T-cell (primary cell): ENCODE measurements at regions not wholly inside any gene's neighbourhood (a gene's known extent, or its start where the extent isn't known, plus 50 kb on each side); places are given as distances from the start of the nearest gene placed in this dataset.

Source experiments
- ATAC-seq, 4 experiments: fragments of 200-7000 bp in 3 of 4; fragments of 150-1000 bp in 1 of 4; cut with Tn5 transposase; replicated peaks in 1 of 4; 1 replicate in 3 of 4; 2 replicates in 1 of 4; pipeline ENCODE4 v1.10.0; 2021; ENCODE audit warnings: moderate library complexity in 3 of 4, mild to moderate bottlenecking in 2 of 4, moderate number of reproducible peaks in 1 of 4
- CTCF ChIA-PET, 2 donors: fragments of 300-600 bp; sonication (Branson Sonifier 250); formaldehyde crosslinking; loops; one replicate each; lab custom pipeline; 2022; ENCODE audit warnings: antibody characterized with exemption in 2 of 2; lab: Charles Lee
- POLR2A ChIA-PET, 2 donors: fragments of 300-600 bp; sonication (Branson Sonifier 250); formaldehyde crosslinking; loops; one replicate each; lab custom pipeline; 2022; ENCODE audit warnings: antibody characterized with exemption in 2 of 2; lab: Charles Lee
- DNase-seq, 35 experiments: peaks; one replicate each; pipeline versions ENCODE4 v3.0.0 to v3.0.0-alpha.2; 2013 to 2023
- H3K27ac ChIP-seq: one replicate; pipeline ENCODE4 v1.5.1; 2013; ENCODE audit warnings: low read length
- H3K27me3 ChIP-seq, 2 experiments: replicated peaks in 1 of 2; 1 replicate in 1 of 2; 2 replicates in 1 of 2; pipeline versions ENCODE4 v1.6.1 to v1.7.0; 2013; ENCODE audit warnings: low read length in 1 of 2, mixed read lengths in 1 of 2; ENCODE audit not compliant: control insufficient read depth in 2 of 2, insufficient read depth in 2 of 2; ENCODE audit errors: extremely low read depth in 1 of 2
- H3K36me3 ChIP-seq, 2 donors: 1 replicate in 1 of 2; 2 replicates in 1 of 2; pipeline versions ENCODE4 v1.6.1 to v1.7.0; 2013; ENCODE audit warnings: low read length in 1 of 2; ENCODE audit not compliant: control insufficient read depth in 2 of 2, insufficient read depth in 1 of 2; ENCODE audit errors: extremely low read depth in 1 of 2
- H3K4me1 ChIP-seq, 2 experiments: 1 replicate in 1 of 2; 2 replicates in 1 of 2; pipeline versions ENCODE4 v1.6.1 to v1.7.0; 2013; ENCODE audit warnings: low read length in 2 of 2, mixed read lengths in 1 of 2; ENCODE audit not compliant: insufficient read depth in 2 of 2, control insufficient read depth in 1 of 2; ENCODE audit errors: extremely low read depth in 1 of 2
- H3K4me3 ChIP-seq, 2 donors: 1 replicate in 1 of 2; 2 replicates in 1 of 2; pipeline versions ENCODE4 v1.5.1 to v1.7.0; 2013; ENCODE audit warnings: mild to moderate bottlenecking in 2 of 2, low read length in 1 of 2, moderate library complexity in 1 of 2; ENCODE audit not compliant: control insufficient read depth in 1 of 2; ENCODE audit errors: extremely low read depth in 1 of 2
- H3K9me3 ChIP-seq: 2 replicates; pipeline ENCODE4 v1.7.0; 2013
- H3K27ac Mint-ChIP-seq, 2 donors: one replicate each; pipeline ENCODE4 v1.8.0; 2020 to 2021; ENCODE audit warnings: mild to moderate bottlenecking in 2 of 2, mixed read lengths in 2 of 2
- H3K27me3 Mint-ChIP-seq, 2 donors: one replicate each; pipeline ENCODE4 v1.8.0; 2021 to 2022; ENCODE audit warnings: mixed read lengths in 2 of 2
- H3K36me3 Mint-ChIP-seq: one replicate; pipeline ENCODE4 v1.8.0; 2021; ENCODE audit warnings: mixed read lengths
- H3K4me1 Mint-ChIP-seq, 3 donors: one replicate each; pipeline ENCODE4 v1.8.0; 2020 to 2022; ENCODE audit warnings: mixed read lengths in 3 of 3, mild to moderate bottlenecking in 1 of 3
- H3K4me3 Mint-ChIP-seq, 3 donors: one replicate each; pipeline ENCODE4 v1.8.0; 2020 to 2022; ENCODE audit warnings: mild to moderate bottlenecking in 3 of 3, mixed read lengths in 3 of 3, moderate library complexity in 3 of 3
- H3K9me3 Mint-ChIP-seq, 3 donors: one replicate each; pipeline ENCODE4 v1.8.0; 2020 to 2022; ENCODE audit warnings: mixed read lengths in 3 of 3
- WGBS: methylation state at CpG from one replicate; pipeline ENCODE4 v1.1.5; 2013; ENCODE audit warnings: missing lambda C conversion rate; ENCODE audit not compliant: insufficient coverage; 5-methylcytosine and 5-hydroxymethylcytosine counted together

DNA sequence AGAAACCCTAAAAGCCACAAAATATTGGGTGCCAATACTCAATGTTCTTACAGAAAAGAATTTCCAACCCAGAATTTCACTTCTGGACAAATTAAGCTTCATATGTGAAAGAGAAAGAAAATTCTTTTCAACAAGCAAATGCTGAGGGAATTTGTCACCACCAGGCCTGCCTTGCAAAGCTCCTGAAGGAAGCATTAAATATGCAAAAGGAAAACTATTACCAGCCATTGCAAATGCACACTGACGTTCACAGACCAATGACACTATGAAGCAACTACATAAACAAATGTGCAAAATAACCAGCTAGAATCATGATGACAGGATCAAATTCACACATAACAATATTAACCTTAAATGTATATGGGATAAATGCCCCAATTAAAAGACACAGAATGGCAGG, 187.9 kb upstream of the BTBD3 start:
- no peak for DNase-seq
- Histone ChIP-seq H3K27me3 (no peaks in the 10 kb centered on the region), H3K36me3 (no peaks in the 10 kb centered on the region), H3K9me3 (no peaks in the 10 kb centered on the region), H3K4me1 (no peaks in the 10 kb centered on the region), H3K4me3 (no peak overlapping the region), H3K27ac (no peak overlapping the region)
- CTCF ChIA-PET, result no interaction called here
- no peaks in the 10 kb centered on the region for H3K4me1 Mint-ChIP-seq
- POLR2A ChIA-PET, result no interaction called here
- no peak for ATAC-seq
- no peaks in the 10 kb centered on the region for H3K27me3 Mint-ChIP-seq
- WGBS, result no CpG with 5 or more reads among the region's 1 CpG
- peaks cover 17 to 47% (median 18%) of the 10 kb centered on the region in 3 donors for H3K9me3 Mint-ChIP-seq
- no peaks in the 10 kb centered on the region for H3K36me3 Mint-ChIP-seq
- no peak overlapping the region for H3K27ac Mint-ChIP-seq
- H3K4me3 Mint-ChIP-seq, result no peak overlapping the region

DNA sequence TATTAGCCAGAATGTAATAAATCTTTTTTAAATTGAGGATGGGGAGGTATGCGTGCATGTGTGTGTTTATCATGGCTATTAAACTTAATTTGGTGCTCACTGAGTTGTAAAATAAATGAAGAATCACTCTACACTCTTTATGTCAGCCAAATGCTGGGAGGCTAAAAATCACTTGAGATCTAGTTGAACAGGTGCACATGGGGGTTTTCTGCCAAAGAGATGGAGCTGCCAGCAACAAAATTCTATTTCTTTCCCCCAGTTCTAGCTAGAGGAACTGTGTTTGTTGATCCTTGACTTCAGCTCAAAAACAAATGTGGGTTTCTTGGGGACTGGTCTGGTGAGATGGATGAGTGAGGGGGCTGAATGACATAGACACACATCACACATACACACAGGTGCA, 183.3 kb upstream of the BTBD3 start:
- Histone ChIP-seq H3K4me1 (no peaks in the 10 kb centered on the region), H3K9me3 (no peaks in the 10 kb centered on the region), H3K4me3 (no peak overlapping the region), H3K27ac (no peak overlapping the region), H3K27me3 (no peaks in the 10 kb centered on the region), H3K36me3 (no peaks in the 10 kb centered on the region)
- no CpG with 5 or more reads among the region's 1 CpG for WGBS
- POLR2A ChIA-PET, result no interaction called here
- H3K9me3 Mint-ChIP-seq, result peaks cover 9 to 42% (median 18%) of the 10 kb centered on the region in 3 donors
- H3K4me3 Mint-ChIP-seq, result no peak overlapping the region
- no peak overlapping the region for H3K27ac Mint-ChIP-seq
- no peaks in the 10 kb centered on the region for H3K27me3 Mint-ChIP-seq
- H3K4me1 Mint-ChIP-seq, result no peaks in the 10 kb centered on the region
- DNase-seq (no peak), ATAC-seq (no peak)
- H3K36me3 Mint-ChIP-seq, result no peaks in the 10 kb centered on the region
- CTCF ChIA-PET, result no interaction called here

- CTCF ChIA-PET, result no interaction called here
- no CpG with 5 or more reads among the region's 1 CpG for WGBS
Measured at GRCh38 chr20:11738852-11739251, 178.8 kb upstream of the BTBD3 start.

GRCh38 chr20:11740975-11741374, 176.7 kb upstream of the BTBD3 start:
- Mint-ChIP-seq H3K9me3 (peaks cover 4 to 12% (median 6%) of the 10 kb centered on the region in 3 donors), H3K4me3 (no peak overlapping the region), H3K4me1 (no peaks in the 10 kb centered on the region), H3K27ac (no peak overlapping the region), H3K36me3 (no peaks in the 10 kb centered on the region), H3K27me3 (no peaks in the 10 kb centered on the region)
- Histone ChIP-seq H3K4me3 (no peak overlapping the region), H3K9me3 (no peaks in the 10 kb centered on the region), H3K27me3 (no peaks in the 10 kb centered on the region), H3K4me1 (no peaks in the 10 kb centered on the region), H3K27ac (no peak overlapping the region), H3K36me3 (no peaks in the 10 kb centered on the region)
- WGBS, result no CpG with 5 or more reads among the region's 2 CpGs
- no peak for ATAC-seq
- CTCF ChIA-PET, result no interaction called here
- no peak for DNase-seq
- POLR2A ChIA-PET, result interaction anchor here in 1 of 2 donors (0.5 kb wide), 1 partner anchor 31 kb away, joined by 3 read pairs; no protein-coding TSS in a partner anchor

More at GRCh38 chr20:11738852-11739251, 178.8 kb upstream of the BTBD3 start:
- H3K4me3 Mint-ChIP-seq, result no peak overlapping the region
- no peak overlapping the region for H3K27ac Mint-ChIP-seq
- Histone ChIP-seq H3K4me3 (no peak overlapping the region), H3K9me3 (no peaks in the 10 kb centered on the region), H3K27ac (no peak overlapping the region), H3K27me3 (no peaks in the 10 kb centered on the region), H3K36me3 (no peaks in the 10 kb centered on the region), H3K4me1 (no peaks in the 10 kb centered on the region)
- no peaks in the 10 kb centered on the region for H3K4me1 Mint-ChIP-seq
- DNase-seq (no peak), ATAC-seq (no peak)
- no peaks in the 10 kb centered on the region for H3K27me3 Mint-ChIP-seq
- H3K9me3 Mint-ChIP-seq, result peaks cover 4 to 16% (median 9%) of the 10 kb centered on the region in 3 donors
- POLR2A ChIA-PET, result no interaction called here
- H3K36me3 Mint-ChIP-seq, result no peaks in the 10 kb centered on the region

DNA sequence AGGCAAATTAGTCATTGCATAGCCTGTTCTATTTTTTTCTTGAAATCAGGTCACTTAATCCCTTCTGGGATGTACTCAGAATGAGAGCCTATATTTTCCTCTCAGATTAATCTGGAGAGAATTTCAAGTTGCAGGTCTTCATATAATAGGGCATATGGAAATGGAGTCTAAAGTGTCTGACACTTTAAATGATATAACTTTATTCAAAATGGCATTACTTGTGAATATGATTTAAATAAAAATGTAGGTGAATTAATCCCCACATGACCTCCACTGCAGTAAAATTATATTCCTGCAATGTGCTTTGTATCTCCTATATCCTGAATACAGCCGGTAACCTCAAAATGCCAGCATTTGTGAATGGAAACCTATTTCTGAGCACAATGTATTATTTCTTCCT, 172.5 kb upstream of the BTBD3 start:
- ChIA-PET CTCF (no interaction called here), POLR2A (no interaction called here)
- H3K27me3 Mint-ChIP-seq, result no peaks in the 10 kb centered on the region
- no peak overlapping the region for H3K4me3 ChIP-seq
- peaks cover 1 to 7% (median 4%) of the 10 kb centered on the region in 3 donors for H3K9me3 Mint-ChIP-seq
- H3K27me3 ChIP-seq, result no peaks in the 10 kb centered on the region
- no peaks in the 10 kb centered on the region for H3K4me1 Mint-ChIP-seq
- H3K36me3 Mint-ChIP-seq, result no peaks in the 10 kb centered on the region
- no peak for ATAC-seq
- no CpG with 5 or more reads among the region's 1 CpG for WGBS
- no peaks in the 10 kb centered on the region for H3K36me3 ChIP-seq
- no peak overlapping the region for H3K27ac Mint-ChIP-seq
- no peak overlapping the region for H3K27ac ChIP-seq
- no peak overlapping the region for H3K4me3 Mint-ChIP-seq
- no peaks in the 10 kb centered on the region for H3K4me1 ChIP-seq
- no peak for DNase-seq
- no peaks in the 10 kb centered on the region for H3K9me3 ChIP-seq

GRCh38 chr20:11748436-11748835, 169.3 kb upstream of the BTBD3 start:
- WGBS, result 60% methylated on average over 1 of the region's 2 CpGs
- no peak overlapping the region for H3K27ac ChIP-seq

GRCh38 chr20:11752336-11752735, 165.4 kb upstream of the BTBD3 start:
- Histone ChIP-seq H3K27me3 (no peaks in the 10 kb centered on the region), H3K9me3 (no peaks in the 10 kb centered on the region), H3K36me3 (no peaks in the 10 kb centered on the region), H3K27ac (no peak overlapping the region), H3K4me1 (no peaks in the 10 kb centered on the region), H3K4me3 (no peak overlapping the region)
- WGBS, result no CpG with 5 or more reads among the region's 2 CpGs
- Mint-ChIP-seq H3K4me1 (no peaks in the 10 kb centered on the region), H3K27ac (no peak overlapping the region), H3K9me3 (peaks cover 0 to 14% (median 1%) of the 10 kb centered on the region in 3 donors), H3K36me3 (no peaks in the 10 kb centered on the region), H3K27me3 (no peaks in the 10 kb centered on the region), H3K4me3 (no peak overlapping the region)
- POLR2A ChIA-PET, result no interaction called here
- no peak for ATAC-seq
- CTCF ChIA-PET, result no interaction called here
- DNase-seq, result no peak

More at GRCh38 chr20:11748436-11748835, 169.3 kb upstream of the BTBD3 start:
- CTCF ChIA-PET, result no interaction called here
- ATAC-seq (no peak), DNase-seq (no peak)
- no peaks in the 10 kb centered on the region for H3K27me3 Mint-ChIP-seq
- Histone ChIP-seq H3K4me3 (no peak overlapping the region), H3K27me3 (no peaks in the 10 kb centered on the region), H3K36me3 (no peaks in the 10 kb centered on the region), H3K4me1 (no peaks in the 10 kb centered on the region), H3K9me3 (no peaks in the 10 kb centered on the region)
- peaks cover 0 to 18% (median 1%) of the 10 kb centered on the region in 3 donors for H3K9me3 Mint-ChIP-seq
- POLR2A ChIA-PET, result no interaction called here
- no peak overlapping the region for H3K27ac Mint-ChIP-seq
- H3K36me3 Mint-ChIP-seq, result no peaks in the 10 kb centered on the region
- H3K4me3 Mint-ChIP-seq, result no peak overlapping the region
- H3K4me1 Mint-ChIP-seq, result no peaks in the 10 kb centered on the region
